Panc1 (cell line): ENCODE measurements at regions not wholly inside any gene's neighbourhood (a gene's known extent, or its start where the extent isn't known, plus 50 kb on each side); places are given as distances from the start of the nearest gene placed in this dataset.

Experiments used
- ATAC-seq: fragments of 200-7000 bp; cut with Tn5 transposase; 2 replicates; pipeline ENCODE4 v1.9.1; 2020; ENCODE audit warnings: mild to moderate bottlenecking, moderate library complexity
- BruUV-seq: library from RNA; stranded (reverse); fragments of 400-500 nt; replicated peaks from 2 replicates; lab custom pipeline; 2021; lab: Mats Ljungman, UMichigan
- CTCF ChIA-PET: fragments of 300-600 bp; sonication (Branson Sonifier 250); formaldehyde crosslinking; loops from one replicate; lab custom pipeline; 2022; ENCODE audit warnings: antibody characterized with exemption; lab: Charles Lee
- POLR2A ChIA-PET: fragments of 300-600 bp; sonication (Branson Sonifier 250); formaldehyde crosslinking; loops from one replicate; lab custom pipeline; 2022; ENCODE audit warnings: antibody characterized with exemption; lab: Charles Lee
- DNase-seq: peaks from one replicate; pipeline ENCODE4 v3.0.0-alpha.2; 2010; ENCODE audit warnings: low read depth, low spot score
- H3K27ac ChIP-seq: 2 replicates; pipeline ENCODE4 v1.5.1; 2011; ENCODE audit warnings: mild to moderate bottlenecking, low read length, inconsistent platforms
- H3K27me3 ChIP-seq: fragments of 200-500 bp; sonication (Bioruptor generic); 2 replicates; pipeline ENCODE4 v1.6.0; 2014; ENCODE audit warnings: low read length, inconsistent platforms; ENCODE audit not compliant: control insufficient read depth, insufficient read depth
- H3K36me3 ChIP-seq: fragments of 200-500 bp; sonication (Bioruptor generic); 2 replicates; pipeline ENCODE4 v1.5.1; 2014; ENCODE audit warnings: inconsistent platforms, mild to moderate bottlenecking, low read length, moderate library complexity; ENCODE audit not compliant: control insufficient read depth, insufficient read depth
- H3K4me1 ChIP-seq: 2 replicates; pipeline ENCODE4 v1.5.1; 2011; ENCODE audit warnings: inconsistent platforms, mild to moderate bottlenecking, low read length, moderate library complexity; ENCODE audit not compliant: control insufficient read depth, insufficient read depth
- H3K4me3 ChIP-seq, 2 experiments: 2 replicates each; pipeline ENCODE4 v1.5.1; 2011 to 2012; ENCODE audit warnings: low read depth in 2 of 2, low read length in 2 of 2, mild to moderate bottlenecking in 2 of 2, inconsistent platforms in 1 of 2, moderate library complexity in 1 of 2
- H3K9me3 ChIP-seq: fragments of 200-500 bp; sonication (Bioruptor generic); 2 replicates; pipeline ENCODE4 v1.5.1; 2014; ENCODE audit warnings: low read depth, mild to moderate bottlenecking, inconsistent platforms, low read length, moderate library complexity; ENCODE audit not compliant: control insufficient read depth, insufficient read depth
- POLR2AphosphoS5 ChIP-seq: IDR thresholded peaks from 2 replicates; pipeline ENCODE4 v1.6.1; 2012; ENCODE audit warnings: mild to moderate bottlenecking, low read depth, low read length, moderate library complexity
- REST ChIP-seq, 2 experiments: IDR thresholded peaks; 2 replicates each; pipeline ENCODE4 v1.6.1; 2011 to 2012; ENCODE audit warnings: low read depth in 2 of 2, control low read depth in 1 of 2, low read length in 1 of 2, mild to moderate bottlenecking in 1 of 2, moderate library complexity in 1 of 2; ENCODE audit not compliant: insufficient read depth in 1 of 2
- SIN3A ChIP-seq: IDR thresholded peaks from 2 replicates; pipeline ENCODE4 v1.6.1; 2012; ENCODE audit warnings: low read depth, mild to moderate bottlenecking, low read length, moderate library complexity, borderline replicate concordance; ENCODE audit not compliant: insufficient read depth
- TCF7L2 ChIP-seq: IDR thresholded peaks from 2 replicates; pipeline ENCODE4 v1.6.1; 2011; ENCODE audit warnings: mild to moderate bottlenecking, low read depth, low read length, inconsistent platforms
- in situ Hi-C: cut with HindIII; loops from 2 replicates; pipeline ENCODE4 v1.10.0; 2016; ENCODE audit warnings: low sequenced_read_pairs, low pct_unique_long_range_greater_than_20kb
- intact Hi-C: fragments of 100-400 bp; cut with micrococcal nuclease; formaldehyde crosslinking; loops from one replicate; pipeline ENCODE4 v1.10.0; 2022; ENCODE audit not compliant: unreplicated experiment
- TF ChIP-seq, protein P1 (sequence below): fragments of 450-650 bp; IDR thresholded peaks from 2 replicates; pipeline ENCODE4 v1.5.1; 2017; ENCODE audit warnings: mild to moderate bottlenecking

GRCh38 chr2:128969374-128969773 lies 650.7 kb upstream of the HS6ST1 start:
- Histone ChIP-seq H3K4me1 (no peaks in the 10 kb centered on the region), H3K36me3 (no peaks in the 10 kb centered on the region), H3K27me3 (no peaks in the 10 kb centered on the region), H3K9me3 (no peaks in the 10 kb centered on the region), H3K4me3 (no peak overlapping the region), H3K27ac (no peak overlapping the region)
- no peak for ATAC-seq
- BruUV-seq, result no TSS peak
- in situ Hi-C loops, result no loop called here
- DNase-seq, result no peak
- CTCF ChIA-PET, result no interaction called here
- TF ChIP-seq SIN3A (no peak), TCF7L2 (no peak), REST (IDR thresholded peaks at IDR 0.05; ENCODE audit: insufficient read depth in 1 of 2, low read depth in 2 of 2, low read length in 1 of 2) (no peak), POLR2AphosphoS5 (no peak)
- TF ChIP-seq, protein P1, sequence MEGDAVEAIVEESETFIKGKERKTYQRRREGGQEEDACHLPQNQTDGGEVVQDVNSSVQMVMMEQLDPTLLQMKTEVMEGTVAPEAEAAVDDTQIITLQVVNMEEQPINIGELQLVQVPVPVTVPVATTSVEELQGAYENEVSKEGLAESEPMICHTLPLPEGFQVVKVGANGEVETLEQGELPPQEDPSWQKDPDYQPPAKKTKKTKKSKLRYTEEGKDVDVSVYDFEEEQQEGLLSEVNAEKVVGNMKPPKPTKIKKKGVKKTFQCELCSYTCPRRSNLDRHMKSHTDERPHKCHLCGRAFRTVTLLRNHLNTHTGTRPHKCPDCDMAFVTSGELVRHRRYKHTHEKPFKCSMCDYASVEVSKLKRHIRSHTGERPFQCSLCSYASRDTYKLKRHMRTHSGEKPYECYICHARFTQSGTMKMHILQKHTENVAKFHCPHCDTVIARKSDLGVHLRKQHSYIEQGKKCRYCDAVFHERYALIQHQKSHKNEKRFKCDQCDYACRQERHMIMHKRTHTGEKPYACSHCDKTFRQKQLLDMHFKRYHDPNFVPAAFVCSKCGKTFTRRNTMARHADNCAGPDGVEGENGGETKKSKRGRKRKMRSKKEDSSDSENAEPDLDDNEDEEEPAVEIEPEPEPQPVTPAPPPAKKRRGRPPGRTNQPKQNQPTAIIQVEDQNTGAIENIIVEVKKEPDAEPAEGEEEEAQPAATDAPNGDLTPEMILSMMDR, result no peak
- intact Hi-C loops, result no loop called here
- POLR2A ChIA-PET, result no interaction called here

DNA sequence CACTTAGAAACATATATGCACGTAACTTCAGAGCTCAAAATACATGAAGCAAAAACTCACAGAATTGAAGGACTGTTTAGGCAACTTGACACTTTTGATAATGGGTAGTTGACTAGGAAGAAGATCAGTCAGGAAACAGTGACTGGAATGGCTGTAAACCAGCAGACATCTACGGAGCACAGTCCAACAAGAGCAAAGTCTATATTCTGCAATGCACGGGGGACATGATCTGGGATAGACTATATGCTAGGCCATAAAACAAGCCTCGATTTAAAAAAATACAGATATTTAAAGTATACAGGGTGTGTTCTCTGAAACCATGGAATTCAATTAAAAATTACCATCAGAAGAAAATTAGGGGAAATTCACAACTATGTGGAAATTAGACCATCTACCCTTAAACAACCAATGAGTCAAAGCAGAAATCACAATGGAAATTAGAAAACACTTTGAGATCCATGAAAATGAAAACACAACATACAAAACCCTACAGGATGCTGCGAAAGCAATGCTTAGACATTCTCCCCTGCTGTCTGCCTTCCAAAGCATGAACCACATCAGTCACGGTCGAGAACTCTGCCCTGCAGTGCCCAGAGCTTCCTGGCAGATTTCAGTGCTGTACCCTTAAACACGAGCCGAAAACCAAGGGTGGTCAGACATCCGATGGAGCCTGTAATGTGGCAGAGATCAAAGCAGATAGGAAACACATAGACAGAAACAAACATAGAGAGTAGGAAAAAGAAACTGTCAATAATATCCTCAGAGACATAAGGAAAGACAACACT lies 651.9 kb upstream of the HS6ST1 start:
- ATAC-seq (no peak), DNase-seq (no peak)
- no TSS peak for BruUV-seq
- no peaks in the 10 kb centered on the region for H3K36me3 ChIP-seq
- no peaks in the 10 kb centered on the region for H3K27me3 ChIP-seq
- H3K27ac ChIP-seq, result no peak overlapping the region
- H3K4me1 ChIP-seq, result no peaks in the 10 kb centered on the region
- ChIA-PET POLR2A (interaction anchor here (0.7 kb wide), 1 partner anchor 432 kb away, joined by 11 read pairs; no protein-coding TSS in a partner anchor), CTCF (no interaction called here)
- in situ Hi-C loops (no loop called here), intact Hi-C loops (no loop called here)
- H3K9me3 ChIP-seq, result no peaks in the 10 kb centered on the region
- TF ChIP-seq TCF7L2, result no peak
- TF ChIP-seq SIN3A, result no peak
- TF ChIP-seq POLR2AphosphoS5, result no peak
- TF ChIP-seq, protein P1, result no peak
- TF ChIP-seq REST (IDR thresholded peaks at IDR 0.05; ENCODE audit: insufficient read depth in 1 of 2, low read depth in 2 of 2, low read length in 1 of 2), result no peak
- no peak overlapping the region for H3K4me3 ChIP-seq
